WTC11 (cell line): ENCODE measurements at regions not wholly inside any gene's neighbourhood (a gene's known extent, or its start where the extent isn't known, plus 50 kb on each side); places are given as distances from the start of the nearest gene placed in this dataset.

Source experiments
- ATAC-seq: fragments of 200-7000 bp; cut with Tn5 transposase; 2 replicates; pipeline ENCODE4 v1.10.0; 2021; ENCODE audit warnings: mild to moderate bottlenecking, moderate library complexity
- CTCF ChIA-PET: fragments of 300-600 bp; sonication (Branson Sonifier 250); formaldehyde crosslinking; loops from one replicate; lab custom pipeline; 2021; ENCODE audit warnings: antibody characterized with exemption; lab: Charles Lee
- POLR2A ChIA-PET: fragments of 350-600 bp; sonication (Branson Sonifier 250); formaldehyde crosslinking; loops from one replicate; lab custom pipeline; 2021; ENCODE audit warnings: antibody characterized with exemption; lab: Charles Lee
- DNase-seq: peaks from one replicate; pipeline ENCODE4 v3.0.0; 2021; ENCODE audit warnings: low spot score
- H3K27ac Mint-ChIP-seq: 2 replicates; pipeline ENCODE4 v1.8.0; 2021; ENCODE audit warnings: mixed read lengths
- H3K27me3 Mint-ChIP-seq: 2 replicates; pipeline ENCODE4 v1.8.0; 2021; ENCODE audit warnings: low read depth, mild to moderate bottlenecking, moderate library complexity, mixed read lengths
- H3K36me3 Mint-ChIP-seq: 2 replicates; pipeline ENCODE4 v1.8.0; 2021; ENCODE audit warnings: mixed read lengths
- H3K4me1 Mint-ChIP-seq: 2 replicates; pipeline ENCODE4 v1.8.0; 2022; ENCODE audit warnings: mixed read lengths
- H3K4me3 Mint-ChIP-seq: 2 replicates; pipeline ENCODE4 v1.8.0; 2021; ENCODE audit warnings: mild to moderate bottlenecking, moderate library complexity, mixed read lengths
- H3K9me3 Mint-ChIP-seq: 2 replicates; pipeline ENCODE4 v1.8.0; 2021; ENCODE audit warnings: mixed read lengths
- JAZF1 ChIP-seq: fragments of 250-450 bp; sonication (Bioruptor Pico); IDR thresholded peaks from 2 replicates; pipeline ENCODE4 v1.9.0; 2021; ENCODE audit warnings: moderate library complexity, mild to moderate bottlenecking, inconsistent platforms
- MXD4 ChIP-seq: fragments of 250-450 bp; sonication (Bioruptor Pico); IDR thresholded peaks from 2 replicates; pipeline ENCODE4 v1.8.0; 2021; ENCODE audit warnings: mild to moderate bottlenecking, moderate library complexity, borderline replicate concordance
- MYBL2 ChIP-seq: sonication (generic); formaldehyde crosslinking; IDR thresholded peaks from 2 replicates; pipeline ENCODE4 v1.8.1; 2023; ENCODE audit warnings: mild to moderate bottlenecking, moderate library complexity, missing genetic modification reagents
- TEAD1 ChIP-seq: sonication (generic); formaldehyde crosslinking; IDR thresholded peaks from 2 replicates; pipeline ENCODE4 v1.8.0; 2022; ENCODE audit warnings: mild to moderate bottlenecking, missing genetic modification reagents
- ZBTB21 ChIP-seq: sonication (generic); formaldehyde crosslinking; IDR thresholded peaks from 2 replicates; pipeline ENCODE4 v1.8.1; 2023; ENCODE audit warnings: mild to moderate bottlenecking, missing genetic modification reagents, borderline replicate concordance
- ZNF423 ChIP-seq: fragments of 250-450 bp; sonication (Bioruptor Pico); IDR thresholded peaks from 2 replicates; pipeline ENCODE4 v2.1.2; 2022; ENCODE audit warnings: mild to moderate bottlenecking, moderate library complexity
- TF ChIP-seq, protein P1 (sequence below): sonication (generic); formaldehyde crosslinking; IDR thresholded peaks from 2 replicates; pipeline ENCODE4 v1.8.1; 2023; ENCODE audit warnings: mild to moderate bottlenecking, missing genetic modification reagents
- TF ChIP-seq, protein P2 (sequence below): sonication (generic); formaldehyde crosslinking; IDR thresholded peaks from 2 replicates; pipeline ENCODE4 v1.8.1; 2023; ENCODE audit warnings: mild to moderate bottlenecking, missing genetic modification reagents, moderate library complexity
- TF ChIP-seq, protein P3 (sequence below): fragments of 250-450 bp; sonication (Bioruptor Pico); IDR thresholded peaks from 2 replicates; pipeline ENCODE4 v1.9.0; 2021; ENCODE audit warnings: moderate library complexity, mild to moderate bottlenecking, inconsistent platforms, borderline replicate concordance
- TF ChIP-seq, protein P4 (sequence below): sonication (generic); formaldehyde crosslinking; IDR thresholded peaks from 2 replicates; pipeline ENCODE4 v1.8.0; 2022; ENCODE audit warnings: mild to moderate bottlenecking, missing genetic modification reagents
- TF ChIP-seq, protein P5 (sequence below): fragments of 250-450 bp; sonication (Bioruptor Pico); IDR thresholded peaks from 2 replicates; pipeline ENCODE4 v1.9.0; 2021; ENCODE audit warnings: mild to moderate bottlenecking
- TF ChIP-seq, protein P6 (sequence below): fragments of 200-600 bp; IDR thresholded peaks from 2 replicates; pipeline ENCODE4 v1.8.0; 2022; ENCODE audit warnings: antibody characterized with exemption

DNA sequence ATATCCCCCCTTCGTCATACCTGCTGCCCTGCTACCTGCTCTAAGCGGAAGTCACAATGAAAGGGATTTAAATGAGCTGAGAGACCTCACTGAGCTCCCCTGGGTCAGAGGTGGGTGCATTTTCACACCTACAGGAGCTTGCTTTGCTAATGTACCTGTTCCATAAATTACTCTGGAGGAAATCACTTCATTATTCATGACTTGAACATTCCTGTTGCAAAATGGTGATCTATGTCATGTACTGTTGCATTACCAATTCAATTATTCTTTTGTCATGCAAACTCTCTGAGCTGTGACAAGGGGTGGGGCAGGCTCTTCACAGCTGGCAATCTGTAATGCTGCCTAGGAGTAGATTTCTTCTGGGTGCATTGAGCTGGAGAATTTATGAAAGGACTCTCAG, 761.3 kb downstream of the TSN start:
- DNase-seq (peak; percentile 23), ATAC-seq (peak; percentile 81)
- Mint-ChIP-seq H3K4me1 (peaks cover 61% of the 10 kb centered on the region), H3K36me3 (peaks cover 16% of the 10 kb centered on the region), H3K27me3 (peaks cover 4% of the 10 kb centered on the region; the same call in 1 of the 2 replicates), H3K9me3 (peaks cover 17% of the 10 kb centered on the region), H3K4me3 (peak overlapping the region; percentile 27), H3K27ac (peak overlapping the region; percentile 80)
- ChIA-PET CTCF (interaction anchor here (0.6 to 1.2 kb wide), 7 partner anchors 15 to 706 kb away, joined by 3 to 14 read pairs (median 3); no protein-coding TSS in a partner anchor), POLR2A (no interaction called here)
- no peak for TF ChIP-seq MYBL2 (CRISPR knock-in tag)
- TF ChIP-seq MXD4 (CRISPR knock-in tag) = no peak
- TF ChIP-seq TEAD1 (CRISPR knock-in tag) = peak; percentile 89; the same call in 1 of the 2 replicates
- TF ChIP-seq, protein P1, sequence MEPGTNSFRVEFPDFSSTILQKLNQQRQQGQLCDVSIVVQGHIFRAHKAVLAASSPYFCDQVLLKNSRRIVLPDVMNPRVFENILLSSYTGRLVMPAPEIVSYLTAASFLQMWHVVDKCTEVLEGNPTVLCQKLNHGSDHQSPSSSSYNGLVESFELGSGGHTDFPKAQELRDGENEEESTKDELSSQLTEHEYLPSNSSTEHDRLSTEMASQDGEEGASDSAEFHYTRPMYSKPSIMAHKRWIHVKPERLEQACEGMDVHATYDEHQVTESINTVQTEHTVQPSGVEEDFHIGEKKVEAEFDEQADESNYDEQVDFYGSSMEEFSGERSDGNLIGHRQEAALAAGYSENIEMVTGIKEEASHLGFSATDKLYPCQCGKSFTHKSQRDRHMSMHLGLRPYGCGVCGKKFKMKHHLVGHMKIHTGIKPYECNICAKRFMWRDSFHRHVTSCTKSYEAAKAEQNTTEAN (CRISPR knock-in tag) = peak; percentile 82
- TF ChIP-seq, protein P2, sequence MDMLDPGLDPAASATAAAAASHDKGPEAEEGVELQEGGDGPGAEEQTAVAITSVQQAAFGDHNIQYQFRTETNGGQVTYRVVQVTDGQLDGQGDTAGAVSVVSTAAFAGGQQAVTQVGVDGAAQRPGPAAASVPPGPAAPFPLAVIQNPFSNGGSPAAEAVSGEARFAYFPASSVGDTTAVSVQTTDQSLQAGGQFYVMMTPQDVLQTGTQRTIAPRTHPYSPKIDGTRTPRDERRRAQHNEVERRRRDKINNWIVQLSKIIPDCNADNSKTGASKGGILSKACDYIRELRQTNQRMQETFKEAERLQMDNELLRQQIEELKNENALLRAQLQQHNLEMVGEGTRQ (CRISPR knock-in tag) = 0 out of 2 replicates have a peak, but pooled peaks have one; percentile 12
- peak; percentile 82 for TF ChIP-seq ZNF423 (CRISPR knock-in tag)
- TF ChIP-seq JAZF1 (CRISPR knock-in tag) = no peak
- TF ChIP-seq, protein P3, sequence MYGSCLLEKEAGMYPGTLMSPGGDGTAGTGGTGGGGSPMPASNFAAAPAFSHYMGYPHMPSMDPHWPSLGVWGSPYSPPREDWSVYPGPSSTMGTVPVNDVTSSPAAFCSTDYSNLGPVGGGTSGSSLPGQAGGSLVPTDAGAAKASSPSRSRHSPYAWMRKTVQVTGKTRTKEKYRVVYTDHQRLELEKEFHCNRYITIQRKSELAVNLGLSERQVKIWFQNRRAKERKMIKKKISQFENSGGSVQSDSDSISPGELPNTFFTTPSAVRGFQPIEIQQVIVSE (CRISPR knock-in tag) = no peak
- TF ChIP-seq, protein P4, sequence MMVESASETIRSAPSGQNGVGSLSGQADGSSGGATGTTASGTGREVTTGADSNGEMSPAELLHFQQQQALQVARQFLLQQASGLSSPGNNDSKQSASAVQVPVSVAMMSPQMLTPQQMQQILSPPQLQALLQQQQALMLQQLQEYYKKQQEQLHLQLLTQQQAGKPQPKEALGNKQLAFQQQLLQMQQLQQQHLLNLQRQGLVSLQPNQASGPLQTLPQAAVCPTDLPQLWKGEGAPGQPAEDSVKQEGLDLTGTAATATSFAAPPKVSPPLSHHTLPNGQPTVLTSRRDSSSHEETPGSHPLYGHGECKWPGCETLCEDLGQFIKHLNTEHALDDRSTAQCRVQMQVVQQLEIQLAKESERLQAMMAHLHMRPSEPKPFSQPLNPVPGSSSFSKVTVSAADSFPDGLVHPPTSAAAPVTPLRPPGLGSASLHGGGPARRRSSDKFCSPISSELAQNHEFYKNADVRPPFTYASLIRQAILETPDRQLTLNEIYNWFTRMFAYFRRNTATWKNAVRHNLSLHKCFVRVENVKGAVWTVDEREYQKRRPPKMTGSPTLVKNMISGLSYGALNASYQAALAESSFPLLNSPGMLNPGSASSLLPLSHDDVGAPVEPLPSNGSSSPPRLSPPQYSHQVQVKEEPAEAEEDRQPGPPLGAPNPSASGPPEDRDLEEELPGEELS (CRISPR knock-in tag) = no peak; the same call in 1 of the 2 replicates
- 0 out of 2 replicates have a peak, but pooled peaks have one; percentile 25 for TF ChIP-seq ZBTB21

DNA sequence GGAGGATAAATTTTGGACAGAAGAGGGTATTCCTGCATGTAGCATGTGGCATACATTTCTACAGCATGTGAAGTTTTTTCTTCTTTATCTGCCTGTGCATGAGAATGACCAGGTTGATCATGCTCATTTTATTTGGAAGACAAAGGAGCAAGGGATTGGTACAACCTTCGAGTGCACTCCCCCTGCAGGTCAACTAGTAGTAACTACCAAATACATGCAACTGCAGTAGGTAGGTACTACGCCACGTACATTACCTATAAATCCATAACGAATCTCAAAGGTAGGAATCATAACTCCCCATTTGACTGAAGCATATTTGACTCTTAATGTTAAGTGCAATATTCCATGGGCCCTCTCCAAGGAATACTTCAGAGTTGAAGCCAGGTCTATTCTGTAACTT, 763.9 kb downstream of the TSN start:
- Mint-ChIP-seq H3K27ac (peak overlapping the region; percentile 11; the same call in 1 of the 2 replicates), H3K4me1 (peaks cover 62% of the 10 kb centered on the region), H3K36me3 (peaks cover 7% of the 10 kb centered on the region), H3K27me3 (peaks cover 2% of the 10 kb centered on the region; the same call in 1 of the 2 replicates), H3K4me3 (no peak overlapping the region), H3K9me3 (peaks cover 8% of the 10 kb centered on the region)
- DNase-seq (no peak), ATAC-seq (0 out of 2 replicates have a peak, but pooled peaks have one; percentile 5)
- ChIA-PET POLR2A (no interaction called here), CTCF (interaction anchor here (0.8 to 4.7 kb wide), 2 partner anchors 10 to 12 kb away, joined by 3 to 33 read pairs; no protein-coding TSS in a partner anchor)
- TF ChIP-seq, protein P5, sequence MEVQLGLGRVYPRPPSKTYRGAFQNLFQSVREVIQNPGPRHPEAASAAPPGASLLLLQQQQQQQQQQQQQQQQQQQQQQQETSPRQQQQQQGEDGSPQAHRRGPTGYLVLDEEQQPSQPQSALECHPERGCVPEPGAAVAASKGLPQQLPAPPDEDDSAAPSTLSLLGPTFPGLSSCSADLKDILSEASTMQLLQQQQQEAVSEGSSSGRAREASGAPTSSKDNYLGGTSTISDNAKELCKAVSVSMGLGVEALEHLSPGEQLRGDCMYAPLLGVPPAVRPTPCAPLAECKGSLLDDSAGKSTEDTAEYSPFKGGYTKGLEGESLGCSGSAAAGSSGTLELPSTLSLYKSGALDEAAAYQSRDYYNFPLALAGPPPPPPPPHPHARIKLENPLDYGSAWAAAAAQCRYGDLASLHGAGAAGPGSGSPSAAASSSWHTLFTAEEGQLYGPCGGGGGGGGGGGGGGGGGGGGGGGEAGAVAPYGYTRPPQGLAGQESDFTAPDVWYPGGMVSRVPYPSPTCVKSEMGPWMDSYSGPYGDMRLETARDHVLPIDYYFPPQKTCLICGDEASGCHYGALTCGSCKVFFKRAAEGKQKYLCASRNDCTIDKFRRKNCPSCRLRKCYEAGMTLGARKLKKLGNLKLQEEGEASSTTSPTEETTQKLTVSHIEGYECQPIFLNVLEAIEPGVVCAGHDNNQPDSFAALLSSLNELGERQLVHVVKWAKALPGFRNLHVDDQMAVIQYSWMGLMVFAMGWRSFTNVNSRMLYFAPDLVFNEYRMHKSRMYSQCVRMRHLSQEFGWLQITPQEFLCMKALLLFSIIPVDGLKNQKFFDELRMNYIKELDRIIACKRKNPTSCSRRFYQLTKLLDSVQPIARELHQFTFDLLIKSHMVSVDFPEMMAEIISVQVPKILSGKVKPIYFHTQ (CRISPR knock-in tag) = no peak
- TF ChIP-seq, protein P6, sequence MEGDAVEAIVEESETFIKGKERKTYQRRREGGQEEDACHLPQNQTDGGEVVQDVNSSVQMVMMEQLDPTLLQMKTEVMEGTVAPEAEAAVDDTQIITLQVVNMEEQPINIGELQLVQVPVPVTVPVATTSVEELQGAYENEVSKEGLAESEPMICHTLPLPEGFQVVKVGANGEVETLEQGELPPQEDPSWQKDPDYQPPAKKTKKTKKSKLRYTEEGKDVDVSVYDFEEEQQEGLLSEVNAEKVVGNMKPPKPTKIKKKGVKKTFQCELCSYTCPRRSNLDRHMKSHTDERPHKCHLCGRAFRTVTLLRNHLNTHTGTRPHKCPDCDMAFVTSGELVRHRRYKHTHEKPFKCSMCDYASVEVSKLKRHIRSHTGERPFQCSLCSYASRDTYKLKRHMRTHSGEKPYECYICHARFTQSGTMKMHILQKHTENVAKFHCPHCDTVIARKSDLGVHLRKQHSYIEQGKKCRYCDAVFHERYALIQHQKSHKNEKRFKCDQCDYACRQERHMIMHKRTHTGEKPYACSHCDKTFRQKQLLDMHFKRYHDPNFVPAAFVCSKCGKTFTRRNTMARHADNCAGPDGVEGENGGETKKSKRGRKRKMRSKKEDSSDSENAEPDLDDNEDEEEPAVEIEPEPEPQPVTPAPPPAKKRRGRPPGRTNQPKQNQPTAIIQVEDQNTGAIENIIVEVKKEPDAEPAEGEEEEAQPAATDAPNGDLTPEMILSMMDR = peak; percentile 39
